A673 (cell line): ENCODE measurements at regions not wholly inside any gene's neighbourhood (a gene's known extent, or its start where the extent isn't known, plus 50 kb on each side); places are given as distances from the start of the nearest gene placed in this dataset.

Experiments used
- BruUV-seq: library from RNA; stranded (reverse); fragments of 400-500 nt; replicated peaks from 2 replicates; lab custom pipeline; 2021; lab: Mats Ljungman, UMichigan
- CTCF ChIA-PET: fragments of 300-600 bp; sonication (Branson Sonifier 250); formaldehyde crosslinking; loops from one replicate; lab custom pipeline; 2022; ENCODE audit warnings: antibody characterized with exemption; lab: Charles Lee
- POLR2A ChIA-PET: fragments of 300-600 bp; sonication (Branson Sonifier 250); formaldehyde crosslinking; loops from one replicate; lab custom pipeline; 2022; ENCODE audit warnings: antibody characterized with exemption; ENCODE audit not compliant: low non-redundant PET; lab: Charles Lee
- DNase-seq: peaks from one replicate; pipeline ENCODE4 v3.0.0-alpha.2; 2015; ENCODE audit warnings: low spot score
- H3K27ac ChIP-seq: fragments of 200-600 bp; sonication (generic); 2 replicates; pipeline ENCODE4 v1.5.1; 2016; ENCODE audit warnings: mixed run types, low read depth, mild to moderate bottlenecking, mixed read lengths, antibody characterized with exemption, low read length; ENCODE audit not compliant: poor library complexity, severe bottlenecking
- H3K27me3 ChIP-seq: fragments of 200-600 bp; sonication (generic); replicated peaks from 2 replicates; pipeline ENCODE4 v1.6.1; 2017; ENCODE audit warnings: mixed run types, low read depth, mild to moderate bottlenecking, mixed read lengths, antibody characterized with exemption, low read length; ENCODE audit not compliant: insufficient read depth, poor library complexity
- H3K36me3 ChIP-seq: fragments of 200-600 bp; sonication (generic); 2 replicates; pipeline ENCODE4 v1.6.1; 2016; ENCODE audit warnings: mixed run types, mild to moderate bottlenecking, mixed read lengths, antibody characterized with exemption, low read length; ENCODE audit not compliant: insufficient read depth, poor library complexity, severe bottlenecking
- H3K4me1 ChIP-seq: fragments of 200-600 bp; sonication (generic); 2 replicates; pipeline ENCODE4 v1.6.1; 2017; ENCODE audit warnings: mixed run types, mild to moderate bottlenecking, mixed read lengths, antibody characterized with exemption, low read length; ENCODE audit not compliant: insufficient read depth, poor library complexity, severe bottlenecking
- H3K4me3 ChIP-seq: fragments of 200-600 bp; sonication (generic); 2 replicates; pipeline ENCODE4 v1.5.1; 2016; ENCODE audit warnings: low read depth, mixed run types, mild to moderate bottlenecking, mixed read lengths, low read length; ENCODE audit not compliant: poor library complexity, severe bottlenecking
- H3K9me3 ChIP-seq: fragments of 200-600 bp; sonication (generic); 2 replicates; pipeline ENCODE4 v1.6.1; 2016; ENCODE audit warnings: mixed run types, low read depth, mild to moderate bottlenecking, mixed read lengths, antibody characterized with exemption, low read length; ENCODE audit not compliant: poor library complexity, severe bottlenecking
- CTCF ChIP-seq: fragments of 300-800, 200-600 bp; sonication (generic); conservative IDR thresholded peaks from 2 replicates; pipeline ENCODE4 v1.5.1; 2017; ENCODE audit warnings: low read depth, mild to moderate bottlenecking, antibody characterized with exemption, low read length, moderate library complexity, mixed read lengths
- EZH2 ChIP-seq: fragments of 200-600 bp; sonication (generic); IDR thresholded peaks from 2 replicates; pipeline ENCODE4 v1.6.1; 2017; ENCODE audit warnings: borderline replicate concordance, low read depth, mild to moderate bottlenecking, mixed read lengths, antibody characterized with exemption, low read length; ENCODE audit not compliant: poor library complexity, severe bottlenecking
- intact Hi-C: fragments of 100-400 bp; cut with micrococcal nuclease; formaldehyde crosslinking; loops from one replicate; pipeline ENCODE4 v1.10.0; 2022; ENCODE audit not compliant: unreplicated experiment

DNA sequence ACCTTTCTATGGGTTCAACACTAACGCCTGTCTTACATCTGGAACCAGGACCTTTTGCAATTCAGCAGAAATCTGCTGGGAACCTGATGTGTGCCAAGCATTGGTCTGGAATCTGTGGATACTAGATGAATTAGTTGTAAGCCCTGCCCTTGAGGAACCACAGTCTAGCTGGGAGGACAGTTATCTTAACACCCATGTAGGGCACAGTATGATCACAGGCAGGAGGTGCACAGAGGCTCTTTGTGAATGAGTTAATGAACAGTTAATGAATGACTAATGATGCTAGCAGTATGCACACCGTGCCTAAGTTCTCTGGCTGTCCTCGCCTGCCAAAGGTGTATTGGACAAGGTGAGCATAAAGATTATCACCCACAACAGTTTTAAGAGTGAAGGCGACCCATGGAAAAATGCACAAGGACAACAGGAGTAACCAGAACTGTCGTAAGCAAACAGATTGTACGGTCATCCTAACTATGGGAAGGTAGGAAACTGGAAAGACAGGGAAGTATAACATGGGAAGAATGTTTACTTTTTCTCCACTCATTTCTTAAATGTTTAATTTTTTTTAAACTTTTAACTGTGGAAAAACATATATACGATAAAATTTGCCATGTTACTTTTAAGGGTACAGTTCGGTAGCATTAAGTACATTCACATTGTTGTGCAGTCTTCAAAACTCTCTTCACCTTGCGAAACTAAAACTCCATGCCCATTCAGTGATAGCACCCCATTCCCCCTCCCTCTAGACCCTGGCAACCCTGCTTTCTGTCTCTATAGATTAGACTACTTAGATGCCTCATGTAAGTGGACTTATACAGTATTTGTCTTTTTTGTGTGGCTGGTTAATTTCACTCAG lies 139.9 kb downstream of the CXCL12 start:
- intact Hi-C loops: no loop called here
- no TSS peak for BruUV-seq
- Histone ChIP-seq H3K27me3 (no peaks in the 10 kb centered on the region), H3K4me1 (no peaks in the 10 kb centered on the region), H3K27ac (no peak overlapping the region), H3K4me3 (no peak overlapping the region), H3K9me3 (peaks cover 9% of the 10 kb centered on the region), H3K36me3 (no peaks in the 10 kb centered on the region)
- ChIA-PET POLR2A (no interaction called here), CTCF (no interaction called here)
- no peak for DNase-seq
- TF ChIP-seq CTCF (no peak), EZH2 (no peak)

DNA sequence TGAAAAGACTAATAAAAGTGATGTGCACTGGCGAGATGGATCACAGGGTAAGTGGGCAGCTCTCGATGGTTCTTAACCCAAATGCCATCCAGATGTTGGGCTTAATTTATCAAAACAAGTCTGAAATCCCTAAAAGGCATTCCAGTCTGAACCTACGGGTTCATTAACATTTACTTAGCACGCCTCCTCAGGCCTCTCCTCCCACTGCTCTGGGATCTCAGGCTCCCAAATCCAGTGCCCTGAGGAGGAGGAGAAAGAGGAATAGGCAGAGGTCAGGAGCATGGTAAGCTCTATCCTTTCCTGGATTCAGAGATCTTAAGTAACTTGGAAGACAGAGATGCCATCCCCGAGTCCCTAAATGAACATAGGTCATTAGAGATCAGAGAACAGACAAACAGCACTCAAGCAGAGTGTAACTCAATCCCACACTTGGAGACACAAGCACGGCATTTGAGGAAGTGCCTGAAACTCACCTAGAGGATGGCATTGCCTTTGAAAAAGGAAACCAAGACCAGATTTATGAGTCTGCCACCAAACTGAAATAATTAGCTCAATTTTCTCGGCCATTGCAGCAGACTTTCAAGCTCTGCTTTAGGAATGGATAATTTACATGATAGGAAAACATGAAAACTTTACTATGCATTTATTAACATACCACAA lies 140.9 kb downstream of the CXCL12 start:
- Histone ChIP-seq H3K27ac (no peak overlapping the region), H3K4me3 (no peak overlapping the region), H3K4me1 (no peaks in the 10 kb centered on the region), H3K9me3 (peaks cover 9% of the 10 kb centered on the region), H3K27me3 (no peaks in the 10 kb centered on the region), H3K36me3 (no peaks in the 10 kb centered on the region)
- TF ChIP-seq EZH2 (no peak), CTCF (no peak)
- intact Hi-C loops: no loop called here
- POLR2A ChIA-PET: no interaction called here
- BruUV-seq: no TSS peak
- CTCF ChIA-PET: no interaction called here
- DNase-seq: no peak

DNA sequence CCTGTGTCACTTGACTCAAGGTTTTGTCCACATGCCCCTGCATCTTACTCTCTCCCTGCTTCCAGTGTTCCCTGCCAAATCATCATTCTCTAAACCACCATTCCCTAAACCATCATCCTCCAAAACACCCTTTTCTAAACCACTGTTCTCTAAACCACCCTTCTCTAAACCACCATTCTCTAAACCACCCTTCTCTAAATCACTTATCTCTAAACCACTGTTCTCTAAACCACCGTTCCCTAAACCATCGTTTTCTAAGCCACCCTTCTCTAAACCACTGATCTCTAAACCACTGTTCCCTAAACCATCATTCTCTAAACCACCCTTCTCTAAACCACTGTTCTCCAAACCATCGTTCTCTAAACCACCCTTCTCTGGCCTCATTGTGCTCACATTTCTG lies 142.1 kb downstream of the CXCL12 start:
- Histone ChIP-seq H3K27ac (no peak overlapping the region), H3K36me3 (no peaks in the 10 kb centered on the region), H3K9me3 (peaks cover 9% of the 10 kb centered on the region), H3K4me3 (no peak overlapping the region), H3K27me3 (no peaks in the 10 kb centered on the region), H3K4me1 (no peaks in the 10 kb centered on the region)
- TF ChIP-seq CTCF (no peak), EZH2 (no peak)
- intact Hi-C loops: no loop called here
- POLR2A ChIA-PET: no interaction called here
- CTCF ChIA-PET: no interaction called here
- BruUV-seq: no TSS peak
- DNase-seq: no peak
